ENCODE measurements at regions not wholly inside any gene's neighbourhood (a gene's known extent, or its start where the extent isn't known, plus 50 kb on each side); places are given as distances from the start of the nearest gene placed in this dataset.
"Not testable (repeated sequence)": the region's sequence is repeated elsewhere in the genome, so short reads cannot be mapped to it uniquely, and the experiment has no call there.

GRCh38 chr20:59466107-59466815 is 138.1 kb upstream of the PHACTR3 start:
- no peak for DNase-seq

GRCh38 chr20:59468831-59469230 is 135.5 kb upstream of the PHACTR3 start:
- no peak for DNase-seq

GRCh38 chr20:59469267-59470252 is 134.8 kb upstream of the PHACTR3 start:
- DNase-seq = no peak

- no peak for DNase-seq
Observed at GRCh38 chr20:59470521-59470920, 133.8 kb upstream of the PHACTR3 start.

- DNase-seq = no peak
Observed at GRCh38 chr20:59471653-59472421, 132.5 kb upstream of the PHACTR3 start.

GRCh38 chr20:59473742-59474141 is 130.6 kb upstream of the PHACTR3 start:
- no peak for DNase-seq

- no peak for DNase-seq
Observed at GRCh38 chr20:59481067-59481466, 123.3 kb upstream of the PHACTR3 start.

GRCh38 chr20:59481477-59482018 is 122.8 kb upstream of the PHACTR3 start:
- no peak for DNase-seq

- DNase-seq = no peak
Observed at GRCh38 chr20:59482351-59483187, 121.8 kb upstream of the PHACTR3 start.

GRCh38 chr20:59483481-59483880 is 120.9 kb upstream of the PHACTR3 start:
- DNase-seq = no peak

- no peak for DNase-seq
Observed at GRCh38 chr20:59484228-59484627, 120.1 kb upstream of the PHACTR3 start.

GRCh38 chr20:59485576-59486454 is 118.5 kb upstream of the PHACTR3 start:
- DNase-seq = no peak

GRCh38 chr20:59488459-59488858 is 115.9 kb upstream of the PHACTR3 start:
- DNase-seq = not testable (repeated sequence)

- DNase-seq = not testable (repeated sequence)
Observed at GRCh38 chr20:59490196-59491004, 113.9 kb upstream of the PHACTR3 start.

- no peak for DNase-seq
Observed at GRCh38 chr20:59491884-59492283, 112.5 kb upstream of the PHACTR3 start.

- DNase-seq = no peak
Observed at GRCh38 chr20:59493926-59494325, 110.4 kb upstream of the PHACTR3 start.

- no peak for DNase-seq
Observed at GRCh38 chr20:59495166-59495565, 109.2 kb upstream of the PHACTR3 start.

- peak; percentile 78 for DNase-seq
Observed at GRCh38 chr20:59495894-59496510, 108.3 kb upstream of the PHACTR3 start.

GRCh38 chr20:59498291-59498690 is 106.0 kb upstream of the PHACTR3 start:
- DNase-seq = no peak

Measured in stimulated activated CD4-positive, alpha-beta T cell treated with anti-CD3 and anti-CD28 coated beads, Interleukin-15, amount 100 ng/mL, for 24 hours (primary cell).